ENCODE measurements at regions not wholly inside any gene's neighbourhood (a gene's known extent, or its start where the extent isn't known, plus 50 kb on each side); places are given as distances from the start of the nearest gene placed in this dataset.

DNA sequence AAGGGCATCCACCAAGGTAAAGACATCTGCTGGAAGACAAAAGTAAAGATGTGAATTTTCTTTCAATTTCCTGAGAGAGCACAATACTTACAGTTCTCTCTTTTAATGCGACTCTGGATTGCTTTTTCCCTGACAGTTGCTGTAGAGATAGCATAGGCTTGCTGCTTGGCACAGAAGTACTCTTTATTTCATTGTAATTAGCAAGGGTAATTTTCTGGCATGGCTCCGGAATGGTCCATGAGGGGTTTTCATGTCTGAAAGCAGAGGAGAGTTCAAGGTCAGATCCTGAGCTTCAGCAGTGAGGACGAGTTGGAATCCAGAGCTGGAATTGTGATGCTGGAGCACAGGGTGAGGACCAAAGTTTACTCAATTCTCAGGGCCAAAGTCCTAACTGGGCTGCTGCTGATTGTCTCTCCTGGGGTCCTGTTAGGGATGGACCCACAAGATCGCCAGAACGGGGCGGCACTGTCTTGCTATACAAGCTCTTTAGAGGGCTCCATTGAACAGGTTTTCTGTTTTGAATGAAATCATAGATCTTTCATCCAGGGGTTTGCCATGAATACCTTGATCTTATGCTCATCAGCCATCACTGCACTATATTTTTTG, 190.0 kb upstream of the MKI67 start:
- Histone ChIP-seq H3K36me3 (no peaks in the 10 kb centered on the region), H3K4me3 (no peak overlapping the region), H3K27ac (no peak overlapping the region), H3K9me3 (no peaks in the 10 kb centered on the region), H3K27me3 (no peaks in the 10 kb centered on the region), H3K4me1 (no peaks in the 10 kb centered on the region)
- intact Hi-C loops (cut with DNase I) = no loop called here
- WGBS, 2 donors = 71 to 79% methylated on average over 5 to 6 of the region's 6 CpGs
- TF ChIP-seq POLR2A (IDR thresholded peaks at IDR 0.05) = no peak
- TF ChIP-seq, protein P1, sequence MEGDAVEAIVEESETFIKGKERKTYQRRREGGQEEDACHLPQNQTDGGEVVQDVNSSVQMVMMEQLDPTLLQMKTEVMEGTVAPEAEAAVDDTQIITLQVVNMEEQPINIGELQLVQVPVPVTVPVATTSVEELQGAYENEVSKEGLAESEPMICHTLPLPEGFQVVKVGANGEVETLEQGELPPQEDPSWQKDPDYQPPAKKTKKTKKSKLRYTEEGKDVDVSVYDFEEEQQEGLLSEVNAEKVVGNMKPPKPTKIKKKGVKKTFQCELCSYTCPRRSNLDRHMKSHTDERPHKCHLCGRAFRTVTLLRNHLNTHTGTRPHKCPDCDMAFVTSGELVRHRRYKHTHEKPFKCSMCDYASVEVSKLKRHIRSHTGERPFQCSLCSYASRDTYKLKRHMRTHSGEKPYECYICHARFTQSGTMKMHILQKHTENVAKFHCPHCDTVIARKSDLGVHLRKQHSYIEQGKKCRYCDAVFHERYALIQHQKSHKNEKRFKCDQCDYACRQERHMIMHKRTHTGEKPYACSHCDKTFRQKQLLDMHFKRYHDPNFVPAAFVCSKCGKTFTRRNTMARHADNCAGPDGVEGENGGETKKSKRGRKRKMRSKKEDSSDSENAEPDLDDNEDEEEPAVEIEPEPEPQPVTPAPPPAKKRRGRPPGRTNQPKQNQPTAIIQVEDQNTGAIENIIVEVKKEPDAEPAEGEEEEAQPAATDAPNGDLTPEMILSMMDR (IDR thresholded peaks at IDR 0.05) = no peak
- DNase-seq = no peak

DNA sequence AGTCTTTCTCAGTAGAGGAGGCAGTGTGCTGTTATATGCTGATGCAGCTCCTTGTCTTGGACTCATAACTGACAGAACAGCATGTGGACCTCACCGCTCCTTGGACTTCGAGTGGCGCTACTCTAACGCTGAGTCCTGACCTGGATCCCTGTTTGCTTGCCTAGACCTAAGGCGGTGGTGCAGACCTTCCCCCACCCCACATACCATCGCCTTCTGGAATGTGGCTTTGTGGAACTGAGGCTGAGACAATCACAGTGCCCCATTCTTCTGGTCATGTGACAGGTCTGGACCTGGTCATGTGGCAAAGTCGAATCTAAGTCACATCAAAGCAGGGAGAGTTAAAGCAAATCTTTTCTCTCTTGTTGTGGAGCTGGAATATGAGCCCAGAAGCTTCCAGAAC, 190.7 kb upstream of the MKI67 start:
- H3K27ac ChIP-seq = no peak overlapping the region
- 75 to 81% methylated on average over 6 to 7 of the region's 7 CpGs for WGBS, 2 donors
- intact Hi-C loops (cut with DNase I) = no loop called here
- no peaks in the 10 kb centered on the region for H3K9me3 ChIP-seq
- no peaks in the 10 kb centered on the region for H3K4me1 ChIP-seq
- DNase-seq = no peak
- TF ChIP-seq, protein P1 (IDR thresholded peaks at IDR 0.05) = no peak
- TF ChIP-seq POLR2A (IDR thresholded peaks at IDR 0.05) = no peak
- no peak overlapping the region for H3K4me3 ChIP-seq
- no peaks in the 10 kb centered on the region for H3K27me3 ChIP-seq
- H3K36me3 ChIP-seq = no peaks in the 10 kb centered on the region

DNA sequence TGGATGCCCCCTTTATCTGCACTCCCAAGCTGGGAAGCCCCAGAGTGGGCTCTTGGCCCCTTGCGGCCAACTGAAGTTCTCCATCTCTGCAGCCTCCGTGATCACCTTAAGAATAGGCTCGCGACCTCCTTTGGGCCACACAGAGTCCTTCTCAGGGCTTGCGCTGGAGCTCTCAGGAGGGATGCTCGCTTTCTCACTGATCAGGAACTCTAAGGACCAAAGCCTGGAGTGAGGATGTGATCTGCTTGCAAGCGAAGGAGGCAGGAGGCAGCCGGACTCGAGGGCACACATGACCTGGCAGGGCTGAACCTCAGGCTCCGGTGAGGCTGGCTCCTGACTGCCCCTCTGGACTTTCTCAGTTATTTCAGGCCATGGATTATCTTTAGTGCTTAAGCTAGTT, 192.1 kb upstream of the MKI67 start:
- DNase-seq = no peak
- Histone ChIP-seq H3K27me3 (no peaks in the 10 kb centered on the region), H3K9me3 (no peaks in the 10 kb centered on the region), H3K27ac (no peak overlapping the region), H3K4me3 (no peak overlapping the region), H3K4me1 (no peaks in the 10 kb centered on the region), H3K36me3 (no peaks in the 10 kb centered on the region)
- intact Hi-C loops (cut with DNase I) = no loop called here
- no peak for TF ChIP-seq POLR2A (IDR thresholded peaks at IDR 0.05)
- TF ChIP-seq, protein P1 (IDR thresholded peaks at IDR 0.05) = no peak
- WGBS, 2 donors = 76 to 80% methylated on average over 7 of the region's 10 CpGs

DNA sequence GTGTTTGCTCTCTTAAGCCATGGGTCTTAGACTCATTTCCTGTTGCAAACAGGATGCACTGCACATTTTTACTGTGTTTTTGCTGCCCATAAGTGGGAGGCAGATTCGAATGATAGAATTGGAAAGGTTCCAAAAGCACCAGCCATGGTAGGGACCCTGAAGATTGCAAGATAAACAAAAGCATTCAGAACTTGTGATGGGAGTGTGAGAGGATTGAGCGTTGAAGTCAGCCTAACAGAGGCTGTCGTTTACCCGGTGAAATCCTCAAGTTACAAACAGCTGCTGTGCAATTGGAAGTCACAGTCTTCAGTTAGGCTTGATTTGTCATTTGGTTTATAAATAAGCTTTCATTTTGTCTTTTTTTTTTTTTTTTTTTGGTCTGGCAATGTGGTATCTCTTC, 192.7 kb upstream of the MKI67 start:
- Histone ChIP-seq H3K4me3 (no peak overlapping the region), H3K4me1 (no peaks in the 10 kb centered on the region), H3K36me3 (no peaks in the 10 kb centered on the region), H3K27me3 (peaks cover 0 to 3% (median 0%) of the 10 kb centered on the region in 4 donors), H3K27ac (no peak overlapping the region), H3K9me3 (no peaks in the 10 kb centered on the region)
- 13 to 44% methylated on average over 3 to 4 of the region's 4 CpGs for WGBS, 2 donors
- no peak for TF ChIP-seq POLR2A (IDR thresholded peaks at IDR 0.05)
- TF ChIP-seq, protein P1 (IDR thresholded peaks at IDR 0.05) = no peak
- intact Hi-C loops (cut with DNase I) = no loop called here
- no peak for DNase-seq

DNA sequence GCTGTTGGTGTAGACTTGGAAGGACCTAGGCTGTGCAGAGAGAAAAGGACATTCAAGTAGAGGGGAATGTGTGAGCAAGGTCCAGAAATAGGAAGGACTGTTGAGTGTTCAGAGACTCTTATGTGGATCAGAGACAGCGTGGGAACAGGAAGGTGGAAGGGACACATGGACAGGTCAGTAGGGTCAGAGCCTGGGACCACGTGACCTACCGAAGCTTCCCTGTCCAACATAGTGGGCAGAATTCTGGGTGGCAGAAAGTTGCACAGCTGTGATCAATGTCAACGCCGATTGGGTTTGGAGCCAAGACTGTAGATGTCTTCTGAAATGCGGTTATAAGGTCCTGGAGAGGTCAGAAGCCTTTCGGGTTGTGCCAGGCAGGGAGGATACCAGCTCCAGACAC, 195.9 kb upstream of the MKI67 start:
- intact Hi-C loops (cut with DNase I) = no loop called here
- 74 to 75% methylated on average over 7 of the region's 7 CpGs for WGBS, 2 donors
- Histone ChIP-seq H3K36me3 (no peaks in the 10 kb centered on the region), H3K27me3 (peaks cover 0 to 18% (median 0%) of the 10 kb centered on the region in 4 donors), H3K27ac (no peak overlapping the region), H3K9me3 (peaks cover 0 to 11% (median 0%) of the 10 kb centered on the region in 3 donors), H3K4me3 (no peak overlapping the region), H3K4me1 (no peaks in the 10 kb centered on the region)
- DNase-seq = no peak
- TF ChIP-seq POLR2A (IDR thresholded peaks at IDR 0.05) = no peak
- TF ChIP-seq, protein P1 (IDR thresholded peaks at IDR 0.05) = no peak
